ENCODE measurements at regions not wholly inside any gene's neighbourhood (a gene's known extent, or its start where the extent isn't known, plus 50 kb on each side); places are given as distances from the start of the nearest gene placed in this dataset.

GRCh38 chr2:122009561-122009960 lies 254.1 kb downstream of the TSN start:
- TF ChIP-seq CTCF (conservative IDR thresholded peaks at IDR 0.05), result no peak
- Mint-ChIP-seq H3K9me3 (no peaks in the 10 kb centered on the region), H3K27ac (ENCODE audit: unreplicated experiment) (peak overlapping the region; percentile 30), H3K36me3 (ENCODE audit: low read depth) (no peaks in the 10 kb centered on the region), H3K4me1 (peaks cover 45% of the 10 kb centered on the region), H3K4me3 (no peak overlapping the region), H3K27me3 (ENCODE audit: low read depth) (no peaks in the 10 kb centered on the region)
- DNase-seq (ENCODE audit: low read depth, low spot score), result no peak

- no peak overlapping the region for H3K4me3 Mint-ChIP-seq
- no peaks in the 10 kb centered on the region for H3K9me3 Mint-ChIP-seq
- no peak for DNase-seq (ENCODE audit: low read depth, low spot score)
- H3K27me3 Mint-ChIP-seq (ENCODE audit: low read depth), result no peaks in the 10 kb centered on the region
- no peaks in the 10 kb centered on the region for H3K36me3 Mint-ChIP-seq (ENCODE audit: low read depth)
- peaks cover 35% of the 10 kb centered on the region for H3K4me1 Mint-ChIP-seq
- TF ChIP-seq CTCF (conservative IDR thresholded peaks at IDR 0.05), result no peak
- H3K27ac Mint-ChIP-seq (ENCODE audit: unreplicated experiment), result peak overlapping the region; percentile 17
Observed at GRCh38 chr2:122011493-122012270, 256.2 kb downstream of the TSN start.

- TF ChIP-seq CTCF (conservative IDR thresholded peaks at IDR 0.05), result no peak
Observed at GRCh38 chr2:122018736-122019135, 263.3 kb downstream of the TSN start.

GRCh38 chr2:122019724-122020123 lies 264.3 kb downstream of the TSN start:
- peaks cover 3% of the 10 kb centered on the region for H3K36me3 Mint-ChIP-seq (ENCODE audit: low read depth)
- peaks cover 32% of the 10 kb centered on the region for H3K4me1 Mint-ChIP-seq
- no peak for DNase-seq (ENCODE audit: low read depth, low spot score)
- H3K9me3 Mint-ChIP-seq, result peaks cover 3% of the 10 kb centered on the region
- H3K4me3 Mint-ChIP-seq, result no peak overlapping the region
- H3K27ac Mint-ChIP-seq (ENCODE audit: unreplicated experiment), result peak overlapping the region; percentile 65
- no peak for TF ChIP-seq CTCF (conservative IDR thresholded peaks at IDR 0.05)
- H3K27me3 Mint-ChIP-seq (ENCODE audit: low read depth), result no peaks in the 10 kb centered on the region

More at GRCh38 chr2:122018736-122019135, 263.3 kb downstream of the TSN start:
- Mint-ChIP-seq H3K4me1 (peaks cover 32% of the 10 kb centered on the region), H3K36me3 (ENCODE audit: low read depth) (peaks cover 3% of the 10 kb centered on the region), H3K27ac (ENCODE audit: unreplicated experiment) (no peak overlapping the region), H3K9me3 (peaks cover 3% of the 10 kb centered on the region), H3K4me3 (no peak overlapping the region), H3K27me3 (ENCODE audit: low read depth) (no peaks in the 10 kb centered on the region)
- DNase-seq (ENCODE audit: low read depth, low spot score), result no peak

- no peak overlapping the region for H3K4me3 Mint-ChIP-seq
- H3K4me1 Mint-ChIP-seq, result peaks cover 32% of the 10 kb centered on the region
- no peak for TF ChIP-seq CTCF (conservative IDR thresholded peaks at IDR 0.05)
- H3K9me3 Mint-ChIP-seq, result peaks cover 3% of the 10 kb centered on the region
- H3K27ac Mint-ChIP-seq (ENCODE audit: unreplicated experiment), result no peak overlapping the region
- H3K36me3 Mint-ChIP-seq (ENCODE audit: low read depth), result peaks cover 3% of the 10 kb centered on the region
- no peak for DNase-seq (ENCODE audit: low read depth, low spot score)
- no peaks in the 10 kb centered on the region for H3K27me3 Mint-ChIP-seq (ENCODE audit: low read depth)
Observed at GRCh38 chr2:122020377-122020776, 264.9 kb downstream of the TSN start.

Measured in neural crest cell (in vitro differentiated cells).